HG02840 (cell line): ENCODE measurements at regions not wholly inside any gene's neighbourhood (a gene's known extent, or its start where the extent isn't known, plus 50 kb on each side); places are given as distances from the start of the nearest gene placed in this dataset.
"Not testable (repeated sequence)": the region's sequence is repeated elsewhere in the genome, so short reads cannot be mapped to it uniquely, and the experiment has no call there.

Experiments used
- ATAC-seq: cut with Tn5 transposase; IDR thresholded peaks from one replicate; pipeline ENCODE4 v1.9.1; 2021; ENCODE audit warnings: mild to moderate bottlenecking, moderate library complexity, moderate number of reproducible peaks; ENCODE audit not compliant: unreplicated experiment, low FRiP score

- ATAC-seq: no peak
Measured at GRCh38 chr6:8993111-8993510, 557.8 kb upstream of the SLC35B3 start.

GRCh38 chr6:8991844-8992243, 556.5 kb upstream of the SLC35B3 start:
- ATAC-seq: no peak

- ATAC-seq: no peak
Measured at GRCh38 chr6:8990075-8990474, 554.7 kb upstream of the SLC35B3 start.

GRCh38 chr6:8983202-8983688, 547.9 kb upstream of the SLC35B3 start:
- ATAC-seq: peak; percentile 79

- no peak for ATAC-seq
Measured at GRCh38 chr6:8982668-8983067, 547.3 kb upstream of the SLC35B3 start.

GRCh38 chr6:8973395-8973794, 538.0 kb upstream of the SLC35B3 start:
- no peak for ATAC-seq

- no peak for ATAC-seq
Measured at GRCh38 chr6:8969747-8970146, 534.4 kb upstream of the SLC35B3 start.

GRCh38 chr6:8958894-8959511, 523.7 kb upstream of the SLC35B3 start:
- no peak for ATAC-seq

- ATAC-seq: no peak
Measured at GRCh38 chr6:8953310-8953709, 518.0 kb upstream of the SLC35B3 start.

- ATAC-seq: no peak
Measured at GRCh38 chr6:8948733-8949132, 513.4 kb upstream of the SLC35B3 start.

- no peak for ATAC-seq
Measured at GRCh38 chr6:8947900-8948299, 512.6 kb upstream of the SLC35B3 start.

GRCh38 chr6:8944548-8944947, 509.2 kb upstream of the SLC35B3 start:
- no peak for ATAC-seq

GRCh38 chr6:8943073-8943472, 507.7 kb upstream of the SLC35B3 start:
- no peak for ATAC-seq

- no peak for ATAC-seq
Measured at GRCh38 chr6:8941577-8941976, 506.2 kb upstream of the SLC35B3 start.

- no peak for ATAC-seq
Measured at GRCh38 chr6:8940356-8940755, 505.0 kb upstream of the SLC35B3 start.

- no peak for ATAC-seq
Measured at GRCh38 chr6:8939615-8940014, 504.3 kb upstream of the SLC35B3 start.

GRCh38 chr6:8934318-8934717, 499.0 kb upstream of the SLC35B3 start:
- ATAC-seq: no peak

- ATAC-seq: no peak
Measured at GRCh38 chr6:8930009-8930408, 494.7 kb upstream of the SLC35B3 start.

- ATAC-seq: not testable (repeated sequence)
Measured at GRCh38 chr6:8920244-8920643, 484.9 kb upstream of the SLC35B3 start.

GRCh38 chr6:8918196-8918595, 482.9 kb upstream of the SLC35B3 start:
- ATAC-seq: no peak

- no peak for ATAC-seq
Measured at GRCh38 chr6:8914700-8915099, 479.4 kb upstream of the SLC35B3 start.

GRCh38 chr6:8908638-8909037, 473.3 kb upstream of the SLC35B3 start:
- ATAC-seq: no peak

GRCh38 chr6:8906699-8907098, 471.4 kb upstream of the SLC35B3 start:
- ATAC-seq: no peak
